AG04450 (cell line): ENCODE measurements at regions not wholly inside any gene's neighbourhood (a gene's known extent, or its start where the extent isn't known, plus 50 kb on each side); places are given as distances from the start of the nearest gene placed in this dataset.
"Not testable (repeated sequence)": the region's sequence is repeated elsewhere in the genome, so short reads cannot be mapped to it uniquely, and the experiment has no call there.

ENCODE experiments used
- CTCF ChIA-PET: fragments of 300-600, 350-600 bp; formaldehyde crosslinking; extraction: SDS; loops from one replicate; lab custom pipeline; 2022; ENCODE audit warnings: antibody characterized with exemption, inconsistent platforms; lab: Charles Lee
- POLR2A ChIA-PET: fragments of 350-600 bp; formaldehyde crosslinking; extraction: SDS; loops from one replicate; lab custom pipeline; 2021; ENCODE audit warnings: antibody characterized with exemption, inconsistent platforms; lab: Yijun Ruan, JAX
- DNase-seq: peaks from one replicate; pipeline ENCODE4 v3.0.0-alpha.2; 2011; ENCODE audit warnings: low read depth, low spot score
- H3K27ac ChIP-seq: one replicate; pipeline ENCODE4 v1.5.1; 2012; ENCODE audit warnings: low read depth, low read length, control low read depth
- H3K27me3 ChIP-seq: one replicate; pipeline ENCODE4 v1.6.0; 2012; ENCODE audit warnings: low read length; ENCODE audit not compliant: control insufficient read depth, insufficient read depth
- H3K4me3 ChIP-seq: 2 replicates; pipeline ENCODE4 v1.5.1; 2011; ENCODE audit warnings: mild to moderate bottlenecking, low read depth, low read length, control low read depth
- H3K9me3 ChIP-seq: 2 replicates; pipeline ENCODE4 v1.5.1; 2012; ENCODE audit warnings: low read length; ENCODE audit not compliant: control insufficient read depth, insufficient read depth
- CTCF ChIP-seq: IDR thresholded peaks from 2 replicates; pipeline ENCODE4 v1.5.1; 2011; ENCODE audit warnings: low read depth, low read length, control low read depth, inconsistent platforms

GRCh38 chr22:48819232-48819631, 1008.4 kb downstream of the BRD1 start:
- ChIA-PET POLR2A (no interaction called here), CTCF (no interaction called here)
- Histone ChIP-seq H3K27me3 (no peaks in the 10 kb centered on the region), H3K4me3 (no peak overlapping the region), H3K27ac (no peak overlapping the region), H3K9me3 (peaks cover 73% of the 10 kb centered on the region)
- no peak for DNase-seq
- no peak for TF ChIP-seq CTCF

GRCh38 chr22:48817491-48817890, 1010.2 kb downstream of the BRD1 start:
- POLR2A ChIA-PET = not testable (repeated sequence)

GRCh38 chr22:48811885-48812284, 1015.8 kb downstream of the BRD1 start:
- no peaks in the 10 kb centered on the region for H3K27me3 ChIP-seq
- DNase-seq = no peak
- no peak overlapping the region for H3K4me3 ChIP-seq
- no peak overlapping the region for H3K27ac ChIP-seq
- POLR2A ChIA-PET = no interaction called here
- TF ChIP-seq CTCF = no peak
- H3K9me3 ChIP-seq = peaks cover 38% of the 10 kb centered on the region
- CTCF ChIA-PET = no interaction called here

More at GRCh38 chr22:48817491-48817890, 1010.2 kb downstream of the BRD1 start:
- H3K9me3 ChIP-seq = peaks cover 56% of the 10 kb centered on the region
- CTCF ChIA-PET, H3K4me3 ChIP-seq, H3K27ac ChIP-seq, H3K27me3 ChIP-seq, DNase-seq: not testable (repeated sequence)

GRCh38 chr22:48808038-48808960, 1019.4 kb downstream of the BRD1 start:
- CTCF ChIA-PET = no interaction called here
- POLR2A ChIA-PET = no interaction called here
- Histone ChIP-seq H3K27me3 (no peaks in the 10 kb centered on the region), H3K9me3 (peaks cover 65% of the 10 kb centered on the region), H3K27ac (no peak overlapping the region), H3K4me3 (no peak overlapping the region)
- no peak for DNase-seq
- no peak for TF ChIP-seq CTCF

- POLR2A ChIA-PET = no interaction called here
- DNase-seq = no peak
- no peak overlapping the region for H3K4me3 ChIP-seq
- CTCF ChIA-PET = no interaction called here
- TF ChIP-seq CTCF = no peak
- H3K27ac ChIP-seq = no peak overlapping the region
- no peaks in the 10 kb centered on the region for H3K27me3 ChIP-seq
- peaks cover 77% of the 10 kb centered on the region for H3K9me3 ChIP-seq
Measured at GRCh38 chr22:48807155-48807554, 1020.5 kb downstream of the BRD1 start.
